Neutrophil (primary cell): ENCODE measurements at regions not wholly inside any gene's neighbourhood (a gene's known extent, or its start where the extent isn't known, plus 50 kb on each side); places are given as distances from the start of the nearest gene placed in this dataset.

Source experiments
- H3K27ac ChIP-seq: fragments of 200-600 bp; sonication (generic); 2 replicates; pipeline ENCODE4 v1.5.1; 2016; ENCODE audit warnings: mild to moderate bottlenecking, moderate library complexity
- H3K27me3 ChIP-seq: fragments of 200-600 bp; sonication (generic); 2 replicates; pipeline ENCODE4 v1.6.0; 2016; ENCODE audit warnings: mild to moderate bottlenecking
- H3K36me3 ChIP-seq: fragments of 200-600 bp; sonication (generic); 2 replicates; pipeline ENCODE4 v1.5.1; 2017
- H3K4me1 ChIP-seq, 2 experiments: fragments of 200-600 bp in 1 of 2; sonication (generic) in 1 of 2; 1 replicate in 1 of 2; 2 replicates in 1 of 2; pipeline versions ENCODE4 v1.5.1 to v1.6.1; 2013 to 2016; ENCODE audit warnings: low read depth in 1 of 2, low read length in 1 of 2, mild to moderate bottlenecking in 1 of 2, moderate library complexity in 1 of 2; ENCODE audit not compliant: control insufficient read depth in 1 of 2, insufficient read depth in 1 of 2
- H3K4me3 ChIP-seq, 2 experiments: fragments of 200-600 bp in 1 of 2; sonication (generic) in 1 of 2; 1 replicate in 1 of 2; 2 replicates in 1 of 2; pipeline ENCODE4 v1.5.1; 2013 to 2016; ENCODE audit warnings: low read depth in 1 of 2, low read length in 1 of 2, mild to moderate bottlenecking in 1 of 2, moderate library complexity in 1 of 2
- H3K9me3 ChIP-seq: fragments of 200-600 bp; sonication (generic); 2 replicates; pipeline ENCODE4 v1.5.1; 2016
- CTCF ChIP-seq: fragments of 200-600 bp; sonication (generic); IDR thresholded peaks from 2 replicates; pipeline ENCODE4 v1.5.1; 2016; ENCODE audit warnings: antibody characterized with exemption

- Histone ChIP-seq H3K36me3 (no peaks in the 10 kb centered on the region), H3K9me3 (no peaks in the 10 kb centered on the region), H3K4me3 (no peak overlapping the region), H3K4me1 (no peaks in the 10 kb centered on the region), H3K27ac (no peak overlapping the region), H3K27me3 (no peaks in the 10 kb centered on the region)
- no peak for TF ChIP-seq CTCF
Measured at GRCh38 chr12:65653946-65654629, 170.2 kb upstream of the HMGA2 start.

GRCh38 chr12:65655074-65655493 is 169.2 kb upstream of the HMGA2 start:
- Histone ChIP-seq H3K36me3 (no peaks in the 10 kb centered on the region), H3K27ac (no peak overlapping the region), H3K9me3 (no peaks in the 10 kb centered on the region), H3K4me1 (no peaks in the 10 kb centered on the region), H3K27me3 (peaks cover 9% of the 10 kb centered on the region), H3K4me3 (no peak overlapping the region)
- no peak for TF ChIP-seq CTCF

GRCh38 chr12:65656156-65656882 is 168.0 kb upstream of the HMGA2 start:
- Histone ChIP-seq H3K27ac (no peak overlapping the region), H3K36me3 (no peaks in the 10 kb centered on the region), H3K4me1 (no peaks in the 10 kb centered on the region), H3K9me3 (no peaks in the 10 kb centered on the region), H3K4me3 (no peak overlapping the region), H3K27me3 (peaks cover 15% of the 10 kb centered on the region)
- no peak for TF ChIP-seq CTCF

GRCh38 chr12:65656891-65657351 is 167.4 kb upstream of the HMGA2 start:
- no peak overlapping the region for H3K27ac ChIP-seq

GRCh38 chr12:65657635-65658034 is 166.6 kb upstream of the HMGA2 start:
- Histone ChIP-seq H3K27ac (no peak overlapping the region), H3K4me3 (no peak overlapping the region), H3K36me3 (no peaks in the 10 kb centered on the region), H3K4me1 (no peaks in the 10 kb centered on the region), H3K9me3 (no peaks in the 10 kb centered on the region), H3K27me3 (peaks cover 15% of the 10 kb centered on the region)
- no peak for TF ChIP-seq CTCF

More at GRCh38 chr12:65656891-65657351, 167.4 kb upstream of the HMGA2 start:
- Histone ChIP-seq H3K9me3 (no peaks in the 10 kb centered on the region), H3K4me3 (no peak overlapping the region), H3K27me3 (peaks cover 15% of the 10 kb centered on the region), H3K36me3 (no peaks in the 10 kb centered on the region), H3K4me1 (no peaks in the 10 kb centered on the region)
- TF ChIP-seq CTCF, result no peak
